ENCODE measurements at regions not wholly inside any gene's neighbourhood (a gene's known extent, or its start where the extent isn't known, plus 50 kb on each side); places are given as distances from the start of the nearest gene placed in this dataset.
"Not testable (repeated sequence)": the region's sequence is repeated elsewhere in the genome, so short reads cannot be mapped to it uniquely, and the experiment has no call there.

DNA sequence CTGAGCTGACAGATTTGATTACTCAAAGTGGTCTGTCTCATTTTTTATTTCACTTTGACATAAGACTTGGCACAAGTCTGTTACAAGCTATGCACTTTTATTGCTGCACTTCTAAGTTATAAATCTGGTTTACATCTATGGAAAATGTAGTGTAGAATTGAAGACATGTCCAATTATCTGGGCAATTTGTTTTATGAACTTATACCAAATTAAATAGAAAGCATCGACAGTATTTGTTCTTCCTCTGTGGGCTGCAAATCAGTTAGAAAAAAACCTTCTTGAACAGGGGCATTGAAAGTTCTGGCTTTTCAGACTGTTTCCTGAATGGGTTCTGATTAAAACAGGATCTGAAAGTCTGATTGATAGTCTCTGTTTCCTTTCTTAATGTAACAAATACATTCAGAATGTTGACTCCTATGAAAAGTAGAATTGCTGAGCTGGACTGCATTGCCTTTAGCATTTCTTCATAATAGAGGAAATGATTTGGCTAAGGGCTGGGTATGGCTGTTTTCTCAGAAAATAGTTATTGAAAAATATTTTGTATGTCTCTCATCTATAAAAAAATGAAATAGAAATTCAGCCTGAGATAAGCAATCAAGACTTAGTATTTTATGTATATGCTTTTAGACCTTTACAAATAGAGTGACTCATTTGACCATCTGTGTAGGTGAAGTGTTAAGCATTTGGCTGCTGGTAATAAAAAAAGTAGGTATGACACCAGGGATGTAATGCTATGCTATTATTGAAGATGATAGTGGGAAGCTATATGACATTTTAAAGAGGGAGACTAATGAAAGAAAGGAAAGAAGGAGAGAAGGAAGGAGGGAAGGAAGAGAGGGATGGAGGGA lies 210.9 kb upstream of the SPRY2 start:
- peak; percentile 13 for DNase-seq

GRCh38 chr13:80550971-80551441 lies 210.1 kb upstream of the SPRY2 start:
- DNase-seq: no peak

DNA sequence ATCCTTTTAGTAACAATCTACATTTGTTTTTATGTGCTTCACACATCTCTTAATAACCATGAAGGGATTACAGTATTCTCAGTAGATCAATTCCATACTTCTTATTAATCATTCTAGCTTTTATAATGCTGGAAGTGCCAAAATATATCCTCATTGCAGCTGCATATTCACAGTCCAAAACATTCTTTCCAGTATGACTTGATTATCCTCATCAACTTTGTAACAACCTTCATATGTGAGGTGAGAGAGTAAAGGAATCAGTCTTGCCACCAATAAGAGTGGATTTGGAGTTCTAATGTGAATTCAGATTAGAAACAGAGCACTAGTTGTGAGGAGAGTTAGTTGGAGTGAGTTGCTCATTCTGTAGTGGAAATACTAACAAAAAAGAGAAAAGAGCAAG lies 208.0 kb upstream of the SPRY2 start:
- DNase-seq: no peak

GRCh38 chr13:80547885-80548825 lies 207.2 kb upstream of the SPRY2 start:
- no peak for DNase-seq

- no peak for DNase-seq
Observed at GRCh38 chr13:80547341-80547740, 206.4 kb upstream of the SPRY2 start.

- DNase-seq: no peak
Observed at GRCh38 chr13:80533175-80533574, 192.2 kb upstream of the SPRY2 start.

- no peak for DNase-seq
Observed at GRCh38 chr13:80530902-80531301, 190.0 kb upstream of the SPRY2 start.

DNA sequence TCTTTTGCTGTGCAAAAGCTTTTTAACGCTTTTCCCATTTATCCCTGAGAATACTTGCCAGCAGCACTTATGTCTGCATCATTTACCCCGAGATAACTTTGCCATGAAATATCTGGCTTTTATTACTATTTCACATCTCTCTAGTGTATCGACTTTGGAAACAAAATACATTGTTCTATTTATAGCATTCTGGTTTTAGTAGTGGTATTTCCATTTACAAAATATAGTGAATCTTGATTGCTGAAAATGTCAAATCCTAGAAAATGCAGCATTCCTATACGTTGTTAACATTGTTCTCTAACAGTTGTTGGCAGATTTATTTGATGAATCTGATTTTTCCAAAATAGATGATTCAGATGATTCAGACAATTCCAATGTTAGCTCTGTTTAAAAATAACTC lies 189.3 kb upstream of the SPRY2 start:
- DNase-seq: no peak

DNA sequence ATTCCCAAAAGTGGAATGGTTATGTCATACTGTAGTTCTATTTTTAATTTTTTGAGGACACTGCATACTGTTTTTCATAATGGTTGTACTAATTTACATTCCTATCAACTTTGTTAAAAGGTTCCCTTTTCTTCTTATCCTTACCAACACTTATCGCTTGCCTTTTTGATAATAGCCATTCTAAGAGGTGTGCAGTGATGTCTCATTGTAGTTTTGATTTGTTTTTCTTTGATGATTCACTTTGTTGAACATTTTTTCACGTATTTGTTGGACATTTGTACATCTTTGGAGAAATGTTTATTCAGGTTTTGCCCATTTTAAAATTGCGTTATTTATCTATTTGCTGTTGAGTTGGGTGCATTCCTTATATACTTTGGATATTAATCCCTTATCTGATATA lies 188.8 kb upstream of the SPRY2 start:
- DNase-seq: no peak

GRCh38 chr13:80528733-80529132 lies 187.8 kb upstream of the SPRY2 start:
- DNase-seq: no peak

GRCh38 chr13:80527400-80527799 lies 186.5 kb upstream of the SPRY2 start:
- no peak for DNase-seq

DNA sequence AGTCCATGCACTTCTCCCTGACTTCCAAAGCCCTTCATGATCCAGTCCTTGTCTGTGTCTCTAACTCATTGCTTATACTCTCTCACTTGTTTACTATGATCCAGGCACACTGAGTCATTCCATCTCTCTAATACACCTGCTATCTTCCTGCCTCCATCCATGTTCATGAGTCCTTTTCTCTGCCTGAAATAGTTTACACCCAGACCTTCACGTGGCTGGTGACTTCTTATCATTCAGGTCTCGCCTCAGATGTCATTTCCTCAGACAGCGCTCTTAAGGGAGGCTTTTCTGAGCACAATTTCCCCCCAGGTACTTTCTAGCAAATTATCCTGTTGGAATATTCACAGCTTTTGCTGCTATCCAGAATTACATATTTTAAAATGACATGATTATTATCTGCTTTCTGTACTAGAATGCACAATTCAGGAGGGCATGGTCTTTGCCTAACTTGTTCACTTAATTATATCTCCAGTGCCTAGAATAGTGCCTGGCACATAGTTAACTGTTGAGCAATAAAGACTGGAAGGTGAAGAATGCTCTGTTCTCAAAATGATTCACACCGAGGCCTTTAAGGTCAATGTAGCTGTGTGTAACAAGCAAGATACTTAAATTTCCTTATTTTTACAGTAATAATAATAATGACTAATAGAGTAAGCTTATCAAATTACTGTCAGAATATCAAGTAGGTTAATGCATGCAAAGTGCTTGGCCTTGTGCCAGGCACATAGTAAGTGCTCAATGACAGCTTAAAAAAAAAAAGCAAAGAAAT lies 183.7 kb upstream of the SPRY2 start:
- DNase-seq: no peak

DNA sequence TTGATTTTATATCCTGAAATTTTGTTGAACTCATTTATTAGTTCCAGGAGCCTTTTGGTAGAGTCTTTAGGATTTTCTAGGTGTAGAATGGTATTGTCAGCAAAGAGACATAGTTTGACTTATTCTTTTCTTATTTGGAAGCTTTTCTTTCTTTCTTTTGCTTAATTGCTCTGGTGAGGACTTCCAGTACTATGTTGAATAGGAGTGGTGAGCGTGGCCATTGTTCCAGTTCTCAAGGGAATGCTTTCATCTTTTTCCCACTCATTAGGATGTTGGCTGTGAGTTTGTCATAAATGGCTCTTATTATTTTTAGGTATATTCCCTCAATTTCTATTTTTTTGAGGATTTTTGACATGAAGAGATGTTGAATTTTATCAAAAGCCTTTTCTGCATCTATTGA lies 182.2 kb upstream of the SPRY2 start:
- DNase-seq: no peak

DNA sequence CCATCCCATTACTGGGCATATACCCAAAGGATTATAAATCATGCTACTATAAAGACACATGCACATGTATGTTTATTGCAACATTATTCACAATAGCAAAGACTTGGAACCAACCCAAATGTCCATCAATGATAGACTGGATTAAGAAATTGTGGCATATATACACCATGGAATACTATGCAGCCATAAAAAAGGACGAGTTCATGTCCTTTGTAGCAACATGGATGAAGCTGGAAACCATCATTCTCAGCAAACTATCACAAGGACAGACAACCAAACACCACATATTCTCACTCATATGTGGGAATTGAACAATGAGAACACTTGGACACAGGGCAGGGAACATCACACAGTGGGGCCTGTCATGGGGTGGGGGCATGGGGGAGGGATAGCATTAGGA lies 181.5 kb upstream of the SPRY2 start:
- DNase-seq: not testable (repeated sequence)

- no peak for DNase-seq
Observed at GRCh38 chr13:80516818-80517348, 176.0 kb upstream of the SPRY2 start.

DNA sequence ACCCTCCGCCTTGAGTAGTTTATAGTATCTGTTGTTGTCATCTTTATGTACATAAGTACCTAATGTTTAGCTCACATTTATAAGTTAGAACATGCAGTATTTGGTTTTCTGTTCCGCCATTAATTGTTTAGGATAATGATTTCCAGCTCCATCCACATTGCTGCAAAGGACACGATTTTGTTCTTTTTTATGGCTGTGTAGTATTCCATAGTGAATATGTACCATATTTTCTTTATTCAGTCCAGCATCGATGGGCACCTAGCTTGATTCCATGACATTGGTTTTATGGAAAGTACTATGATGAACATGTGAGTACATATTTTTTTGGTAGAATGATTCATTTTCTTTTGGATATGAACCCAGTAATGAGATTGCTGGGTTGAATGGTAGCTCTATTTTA lies 174.4 kb upstream of the SPRY2 start:
- no peak for DNase-seq

- DNase-seq: no peak
Observed at GRCh38 chr13:80513196-80513595, 172.3 kb upstream of the SPRY2 start.

- no peak for DNase-seq
Observed at GRCh38 chr13:80510686-80511085, 169.8 kb upstream of the SPRY2 start.

DNA sequence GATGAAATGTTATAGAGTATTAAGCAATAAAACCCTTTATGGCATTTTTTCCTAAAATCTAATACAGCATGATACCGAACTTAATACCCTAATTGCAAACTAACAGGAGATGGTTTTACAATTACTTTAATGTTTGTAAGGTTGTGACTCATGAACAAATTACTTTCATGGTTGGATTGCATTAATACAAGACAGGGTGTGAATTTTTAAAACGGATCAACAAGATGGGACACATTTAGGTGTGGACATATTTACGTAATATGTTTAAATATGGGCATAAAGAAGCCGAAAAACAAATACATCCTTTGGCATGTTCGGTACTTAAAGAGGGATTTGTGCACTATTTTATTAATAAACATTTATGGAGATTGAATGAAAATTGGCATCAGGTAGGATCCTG lies 168.3 kb upstream of the SPRY2 start:
- DNase-seq: no peak

DNA sequence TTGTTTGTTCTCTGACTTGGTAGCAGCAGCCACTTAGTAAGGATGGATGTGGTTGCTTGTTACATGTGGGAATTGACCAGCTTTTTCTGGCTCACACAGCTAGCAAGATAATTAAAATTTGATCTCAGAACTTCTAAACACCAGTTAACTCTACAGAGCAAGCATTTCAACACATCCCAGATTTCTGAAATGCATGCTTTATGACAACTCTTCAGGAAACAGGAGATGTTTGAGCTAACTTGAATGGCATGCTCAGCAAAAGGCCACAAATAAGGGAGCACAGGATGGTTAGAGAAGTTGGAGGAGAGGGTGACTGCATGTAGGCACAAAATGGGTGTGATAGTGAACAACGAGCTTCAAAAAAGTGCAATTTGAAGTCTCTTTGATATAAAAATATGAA lies 167.1 kb upstream of the SPRY2 start:
- DNase-seq: no peak

DNA sequence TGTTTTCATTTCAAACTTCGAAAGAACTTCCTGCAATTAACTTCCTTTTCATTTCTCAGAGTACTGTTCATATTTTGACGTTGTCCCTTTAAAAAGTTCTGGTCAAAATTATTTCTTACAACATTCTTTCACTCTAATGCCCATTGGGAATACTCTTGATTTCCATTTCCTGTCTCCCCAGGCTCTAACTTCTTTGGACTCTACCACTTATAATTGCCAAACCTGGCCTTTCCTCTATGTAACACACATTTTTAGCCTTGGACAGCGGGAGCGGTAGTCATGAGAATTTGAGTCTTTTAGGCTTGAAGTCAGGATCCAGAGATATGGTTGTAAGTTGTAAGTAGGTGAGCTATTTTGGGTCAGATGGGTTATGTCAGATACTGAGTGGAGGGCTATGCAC lies 163.5 kb upstream of the SPRY2 start:
- no peak for DNase-seq

GRCh38 chr13:80502359-80502758 lies 161.4 kb upstream of the SPRY2 start:
- DNase-seq: no peak

DNA sequence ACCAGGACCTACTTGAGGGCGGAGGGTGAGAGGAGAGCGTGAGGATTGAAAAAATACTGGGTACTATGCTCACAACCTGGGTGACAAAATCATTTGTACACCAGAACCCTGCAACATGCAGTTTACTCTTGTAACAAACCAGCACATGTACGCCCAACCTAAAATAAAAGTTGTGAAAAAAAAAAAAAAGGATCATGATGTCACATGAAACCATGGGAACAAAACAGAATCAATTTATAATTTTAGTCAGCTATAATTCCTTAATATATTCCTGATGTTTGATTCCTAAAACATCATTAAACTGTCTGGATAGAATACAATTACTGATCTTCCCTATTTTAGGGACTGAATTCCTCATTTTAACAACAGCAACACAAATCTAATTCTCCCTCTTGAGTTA lies 160.6 kb upstream of the SPRY2 start:
- DNase-seq: no peak
